ENCODE measurements at regions not wholly inside any gene's neighbourhood (a gene's known extent, or its start where the extent isn't known, plus 50 kb on each side); places are given as distances from the start of the nearest gene placed in this dataset.
"Not testable (repeated sequence)": the region's sequence is repeated elsewhere in the genome, so short reads cannot be mapped to it uniquely, and the experiment has no call there.

GRCh38 chr6:26799903-26800633 is 140.5 kb upstream of the ZNF322 start:
- not testable (repeated sequence) for DNase-seq

- DNase-seq, result not testable (repeated sequence)
Measured at GRCh38 chr6:26803762-26804161, 144.2 kb upstream of the ZNF322 start.

GRCh38 chr6:26811486-26812116 is 152.1 kb upstream of the ZNF322 start:
- not testable (repeated sequence) for DNase-seq

GRCh38 chr6:26818640-26819225 is 159.2 kb upstream of the ZNF322 start:
- not testable (repeated sequence) for DNase-seq

GRCh38 chr6:26827965-26828364 is 168.4 kb upstream of the ZNF322 start:
- not testable (repeated sequence) for DNase-seq

GRCh38 chr6:26829480-26829879 is 169.9 kb upstream of the ZNF322 start:
- DNase-seq, result not testable (repeated sequence)

- DNase-seq, result not testable (repeated sequence)
Measured at GRCh38 chr6:26830992-26831391, 171.4 kb upstream of the ZNF322 start.

GRCh38 chr6:26835707-26836106 is 176.2 kb upstream of the ZNF322 start:
- DNase-seq, result not testable (repeated sequence)

- DNase-seq, result not testable (repeated sequence)
Measured at GRCh38 chr6:26836657-26837056, 177.1 kb upstream of the ZNF322 start.

GRCh38 chr6:26844823-26845222 is 185.3 kb upstream of the ZNF322 start:
- not testable (repeated sequence) for DNase-seq

GRCh38 chr6:26857289-26857688 is 197.7 kb upstream of the ZNF322 start:
- not testable (repeated sequence) for DNase-seq

- peak; percentile 1 for DNase-seq
Measured at GRCh38 chr6:26859067-26859770, 199.7 kb upstream of the ZNF322 start.

GRCh38 chr6:26859771-26860163 is 200.2 kb upstream of the ZNF322 start:
- peak; percentile 18 for DNase-seq

- not testable (repeated sequence) for DNase-seq
Measured at GRCh38 chr6:26861913-26862312, 202.4 kb upstream of the ZNF322 start.

- not testable (repeated sequence) for DNase-seq
Measured at GRCh38 chr6:26863641-26864040, 204.1 kb upstream of the ZNF322 start.

GRCh38 chr6:26898785-26899184 is 239.2 kb upstream of the ZNF322 start:
- DNase-seq, result not testable (repeated sequence)

- peak; percentile 27 for DNase-seq
Measured at GRCh38 chr6:26924206-26924605, 264.7 kb upstream of the ZNF322 start.

- DNase-seq, result not testable (repeated sequence)
Measured at GRCh38 chr6:26928190-26928589, 268.6 kb upstream of the ZNF322 start.

- not testable (repeated sequence) for DNase-seq
Measured at GRCh38 chr6:26937258-26937657, 277.7 kb upstream of the ZNF322 start.

GRCh38 chr6:26951211-26951610 is 291.7 kb upstream of the ZNF322 start:
- not testable (repeated sequence) for DNase-seq

GRCh38 chr6:26956078-26956600 is 291.4 kb upstream of the PRSS16 start:
- DNase-seq, result peak; percentile 80

- peak; percentile 75 for DNase-seq
Measured at GRCh38 chr6:26956601-26957184, 290.8 kb upstream of the PRSS16 start.
